Skeletal muscle tissue (tissue), 3 donors: ENCODE measurements at regions not wholly inside any gene's neighbourhood (a gene's known extent, or its start where the extent isn't known, plus 50 kb on each side); places are given as distances from the start of the nearest gene placed in this dataset.
"Not testable (repeated sequence)": the region's sequence is repeated elsewhere in the genome, so short reads cannot be mapped to it uniquely, and the experiment has no call there.

Experiments used
- H3K27ac ChIP-seq: one replicate; pipeline ENCODE4 v1.7.0; 2013; ENCODE audit warnings: mild to moderate bottlenecking, low read depth, low read length, inconsistent platforms
- H3K27me3 ChIP-seq, 3 donors: one replicate each; pipeline ENCODE4 v1.7.0; 2013; ENCODE audit warnings: low read length in 3 of 3; ENCODE audit not compliant: control insufficient read depth in 3 of 3, insufficient read depth in 3 of 3
- H3K36me3 ChIP-seq, 3 donors: one replicate each; pipeline ENCODE4 v1.7.0; 2013; ENCODE audit warnings: low read length in 3 of 3; ENCODE audit not compliant: control insufficient read depth in 3 of 3, insufficient read depth in 3 of 3
- H3K4me1 ChIP-seq, 3 donors: one replicate each; pipeline ENCODE4 v1.7.0; 2013; ENCODE audit warnings: low read length in 3 of 3, mild to moderate bottlenecking in 3 of 3; ENCODE audit not compliant: control insufficient read depth in 3 of 3, insufficient read depth in 3 of 3
- H3K4me3 ChIP-seq, 3 donors: one replicate each; pipeline ENCODE4 v1.7.0; 2013; ENCODE audit warnings: low read length in 3 of 3
- H3K9ac ChIP-seq, 3 donors: one replicate each; pipeline ENCODE4 v1.7.0; 2013; ENCODE audit warnings: low read length in 3 of 3, mild to moderate bottlenecking in 3 of 3, moderate library complexity in 2 of 3, low read depth in 1 of 3
- H3K9me3 ChIP-seq, 3 donors: one replicate each; pipeline ENCODE4 v1.7.0; 2013; ENCODE audit warnings: low read length in 3 of 3; ENCODE audit not compliant: control insufficient read depth in 3 of 3
- donor health status: Osteomylitis.

DNA sequence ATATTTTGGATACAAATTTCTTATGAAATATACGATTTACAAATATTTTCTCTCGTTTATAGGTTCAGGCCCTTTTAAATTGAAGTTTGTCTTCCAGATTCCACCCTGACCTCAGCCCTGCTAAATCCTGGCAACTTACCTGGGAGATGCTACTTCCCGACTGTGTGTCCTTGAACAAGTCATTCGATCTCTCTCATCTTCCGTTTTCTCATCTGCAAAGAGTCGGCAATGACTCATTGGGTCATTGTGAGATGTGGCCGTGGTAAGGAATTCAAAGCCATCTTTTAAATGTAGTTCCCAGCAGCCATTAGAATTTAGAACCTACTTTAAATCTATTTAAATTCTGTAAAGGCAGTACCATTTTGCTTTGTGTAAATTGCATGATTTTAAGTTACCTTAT, 72.5 kb downstream of the LHX2 start:
- Histone ChIP-seq H3K27ac (no peak overlapping the region), H3K36me3 (no peaks in the 10 kb centered on the region)

DNA sequence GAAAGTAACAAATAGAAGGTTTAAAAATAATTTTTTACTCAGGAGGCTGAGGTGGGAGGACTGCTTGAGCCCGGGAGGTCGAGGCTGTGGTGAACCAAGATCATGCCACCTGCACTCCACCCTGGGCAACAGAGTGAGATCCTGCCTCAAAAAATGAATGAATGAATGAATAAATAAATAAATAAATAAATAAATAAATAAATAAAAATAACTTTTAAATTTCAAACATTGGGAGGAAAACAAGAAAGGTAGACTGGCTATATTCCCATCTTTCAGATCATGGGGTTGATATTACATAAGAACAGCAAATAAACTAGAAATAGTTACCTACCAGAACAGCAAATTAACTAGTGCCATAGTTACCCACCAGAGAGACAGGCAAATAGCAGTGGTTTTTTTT, 75.7 kb downstream of the LHX2 start:
- H3K27me3 ChIP-seq: peaks cover 0 to 4% (median 0%) of the 10 kb centered on the region in 3 donors
- H3K36me3 ChIP-seq: no peaks in the 10 kb centered on the region
- no peaks in the 10 kb centered on the region for H3K9me3 ChIP-seq
- no peak overlapping the region for H3K9ac ChIP-seq
- H3K4me3 ChIP-seq: no peak overlapping the region
- H3K4me1 ChIP-seq: peaks cover 0 to 7% (median 2%) of the 10 kb centered on the region in 3 donors
- H3K27ac ChIP-seq: no peak overlapping the region

More for the DNA sequence above, 72.5 kb downstream of the LHX2 start:
- Histone ChIP-seq H3K4me1 (peaks cover 3 to 13% (median 7%) of the 10 kb centered on the region in 3 donors), H3K27me3 (peaks cover 0 to 4% (median 0%) of the 10 kb centered on the region in 3 donors), H3K9me3 (no peaks in the 10 kb centered on the region), H3K4me3 (no peak overlapping the region), H3K9ac (no peak overlapping the region)

DNA sequence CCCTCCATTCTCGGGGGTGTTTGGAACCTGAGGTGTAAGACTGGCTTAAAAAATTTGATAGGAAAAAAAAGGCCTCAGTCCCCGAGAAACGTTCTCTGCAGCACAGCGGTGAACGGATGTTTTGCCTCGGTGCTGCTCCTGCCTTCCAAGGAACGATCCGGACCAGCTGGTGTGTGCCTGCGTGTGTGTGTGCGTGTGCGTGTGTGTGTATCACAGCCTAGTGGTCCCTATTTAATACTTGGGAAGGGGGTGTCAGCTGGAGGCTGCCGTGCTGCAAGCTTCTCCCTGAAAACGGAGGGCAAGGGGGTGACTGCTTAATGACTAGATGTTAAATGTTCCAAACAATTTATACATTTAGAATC, 76.9 kb downstream of the LHX2 start:
- Histone ChIP-seq H3K9me3 (no peaks in the 10 kb centered on the region), H3K9ac (peak overlapping the region in 2 of 3 donors; percentile 8 to 23), H3K27me3 (peaks cover 0 to 4% (median 0%) of the 10 kb centered on the region in 3 donors), H3K36me3 (no peaks in the 10 kb centered on the region), H3K4me3 (peak overlapping the region in 1 of 3 donors; percentile 40), H3K27ac (no peak overlapping the region), H3K4me1 (peaks cover 0 to 7% (median 2%) of the 10 kb centered on the region in 3 donors)

DNA sequence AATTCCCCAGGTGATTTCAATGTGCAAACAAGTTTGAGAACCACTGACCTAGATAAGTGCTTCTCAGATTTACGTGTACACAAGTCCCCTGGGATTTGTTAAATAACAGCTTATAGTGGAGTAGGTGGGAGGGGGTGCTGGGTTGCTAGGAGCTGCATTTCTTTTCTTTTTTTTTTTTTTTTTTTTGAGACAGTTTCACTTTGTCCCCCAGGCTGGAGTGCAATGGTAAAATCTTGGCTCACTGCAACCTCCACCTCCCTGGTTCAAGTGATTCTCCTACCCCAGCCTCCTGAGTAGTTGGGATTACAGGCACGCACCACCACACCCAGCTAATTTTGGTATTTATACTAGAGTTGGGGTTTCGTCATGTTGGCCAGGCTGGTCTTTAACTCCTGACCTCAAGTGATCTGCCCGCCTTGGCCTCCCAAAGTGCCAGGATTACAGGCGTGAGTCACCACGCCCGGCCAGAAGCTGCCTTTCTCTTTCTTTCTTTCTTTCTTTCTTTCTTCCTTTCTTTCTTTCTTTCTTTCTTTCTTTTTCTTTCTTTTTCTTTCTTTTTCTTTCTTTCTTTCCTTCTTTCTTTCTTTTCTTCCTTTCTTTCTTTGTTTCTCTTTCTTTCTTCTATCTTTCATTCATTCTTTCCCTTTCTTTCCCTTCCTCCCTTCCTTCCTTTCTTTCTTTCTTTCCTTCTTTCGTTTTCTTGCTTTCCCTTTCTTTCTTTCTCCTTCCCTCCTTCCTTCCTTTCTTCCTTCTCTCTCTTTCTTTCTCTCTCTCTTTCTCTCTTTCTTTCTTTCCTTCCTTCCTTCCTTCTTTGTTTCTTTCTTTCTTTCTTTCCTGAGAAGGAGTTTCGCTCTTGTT, 78.3 kb downstream of the LHX2 start:
- H3K27ac ChIP-seq, H3K9me3 ChIP-seq, H3K27me3 ChIP-seq, H3K4me3 ChIP-seq, H3K4me1 ChIP-seq, H3K9ac ChIP-seq, H3K36me3 ChIP-seq: not testable (repeated sequence)

DNA sequence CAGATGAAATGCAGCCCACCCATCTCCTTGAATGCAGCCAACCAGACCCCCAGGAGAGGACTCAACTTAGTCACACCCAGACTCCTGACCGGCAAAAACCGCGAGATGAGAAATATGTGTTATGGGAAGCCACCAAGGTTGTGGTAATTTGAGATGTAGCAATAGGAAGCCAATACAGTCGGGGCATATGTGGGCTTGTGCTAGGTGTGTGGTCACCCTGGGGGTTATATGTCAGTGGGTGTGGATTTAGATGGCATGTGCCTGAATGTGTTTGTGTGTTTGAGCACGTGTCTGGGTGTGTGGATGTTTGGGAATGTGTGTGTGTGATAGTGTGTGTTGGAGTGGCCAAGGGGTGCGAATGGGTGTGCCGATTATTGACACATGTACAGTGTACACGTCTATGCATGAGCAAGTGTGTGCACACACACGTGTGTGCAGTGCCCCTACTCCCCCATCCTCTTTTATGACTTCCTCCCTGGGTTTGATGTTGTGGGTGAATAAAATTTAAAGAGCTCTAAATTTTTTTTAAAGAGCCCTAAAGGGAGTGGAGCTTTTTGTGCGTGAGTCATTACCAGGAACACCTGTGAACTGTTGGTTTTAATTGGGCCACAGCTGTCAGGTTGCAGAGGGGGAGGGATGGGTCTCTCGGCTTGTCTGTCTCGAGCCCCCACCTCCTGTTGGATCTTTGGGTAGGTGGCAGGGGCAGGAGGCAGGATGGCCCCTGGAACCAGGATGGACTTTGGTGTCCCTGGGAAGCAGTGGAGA, 86.8 kb downstream of the LHX2 start:
- Histone ChIP-seq H3K9me3 (no peaks in the 10 kb centered on the region), H3K36me3 (no peaks in the 10 kb centered on the region), H3K27ac (no peak overlapping the region), H3K9ac (no peak overlapping the region), H3K4me1 (no peaks in the 10 kb centered on the region), H3K27me3 (peaks cover 9 to 22% (median 16%) of the 10 kb centered on the region in 3 donors), H3K4me3 (no peak overlapping the region)

DNA sequence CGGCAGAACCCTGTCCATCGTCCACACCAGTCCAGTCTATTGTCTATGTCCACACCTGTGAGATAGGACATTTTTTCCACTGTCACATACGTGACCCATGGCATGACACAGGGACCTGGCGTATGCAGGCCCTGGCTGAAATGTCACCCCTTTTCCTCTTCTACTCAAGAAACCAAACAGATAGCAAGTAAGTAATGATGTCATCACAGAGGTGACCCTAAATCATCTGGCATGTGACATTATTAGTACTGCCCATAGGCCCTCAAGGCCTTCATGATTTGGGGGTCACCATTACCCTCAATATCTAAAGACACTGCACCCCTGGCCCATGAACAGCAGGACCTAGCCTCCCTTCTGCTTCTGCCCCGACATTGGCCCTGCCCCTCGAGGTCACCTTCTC, 88.3 kb downstream of the LHX2 start:
- Histone ChIP-seq H3K36me3 (no peaks in the 10 kb centered on the region), H3K4me3 (no peak overlapping the region), H3K9ac (no peak overlapping the region), H3K4me1 (no peaks in the 10 kb centered on the region), H3K27ac (no peak overlapping the region), H3K9me3 (no peaks in the 10 kb centered on the region), H3K27me3 (peaks cover 9 to 22% (median 16%) of the 10 kb centered on the region in 3 donors)

DNA sequence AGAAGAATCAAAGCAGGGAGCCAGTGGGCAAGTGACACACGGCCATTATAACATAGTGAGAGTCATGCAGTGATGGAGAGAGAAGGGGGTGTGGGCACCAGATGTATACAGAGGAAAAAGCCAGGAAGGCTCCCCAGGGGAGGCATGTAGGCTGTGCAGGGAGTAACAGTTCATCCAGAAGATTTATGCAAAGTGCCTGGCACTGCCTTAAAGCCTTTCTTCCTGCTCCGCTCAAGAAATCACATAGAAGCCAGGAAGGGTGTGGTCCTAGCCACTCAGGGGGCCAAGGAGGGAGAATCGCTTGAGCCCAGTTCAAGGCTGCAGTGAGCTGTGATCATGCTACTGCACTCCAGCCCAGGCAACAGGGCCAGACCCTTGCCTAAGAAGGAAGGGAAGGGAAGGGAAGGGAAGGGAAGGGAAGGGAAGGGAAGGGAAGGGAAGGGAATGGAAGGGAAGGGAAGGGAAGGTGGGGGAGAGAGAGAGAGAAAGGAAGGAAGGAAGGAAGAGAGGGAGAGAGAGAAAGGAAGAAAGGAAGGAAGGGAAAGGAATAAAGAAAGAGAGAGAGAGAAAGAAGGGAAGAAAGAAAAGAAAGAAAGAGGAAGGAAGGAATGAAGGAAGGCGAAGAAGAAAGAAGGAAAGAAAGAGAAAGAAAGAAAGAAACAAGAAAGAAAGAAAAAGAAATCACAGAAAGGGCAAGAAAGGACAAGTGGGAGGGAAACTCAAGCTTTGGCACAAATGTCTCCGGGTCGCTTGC, 89.8 kb downstream of the LHX2 start:
- no peak overlapping the region for H3K27ac ChIP-seq
- no peak overlapping the region for H3K4me3 ChIP-seq
- H3K9ac ChIP-seq: no peak overlapping the region
- H3K27me3 ChIP-seq: peaks cover 9 to 31% (median 20%) of the 10 kb centered on the region in 3 donors
- H3K4me1 ChIP-seq: no peaks in the 10 kb centered on the region
- no peaks in the 10 kb centered on the region for H3K9me3 ChIP-seq
- H3K36me3 ChIP-seq: no peaks in the 10 kb centered on the region

DNA sequence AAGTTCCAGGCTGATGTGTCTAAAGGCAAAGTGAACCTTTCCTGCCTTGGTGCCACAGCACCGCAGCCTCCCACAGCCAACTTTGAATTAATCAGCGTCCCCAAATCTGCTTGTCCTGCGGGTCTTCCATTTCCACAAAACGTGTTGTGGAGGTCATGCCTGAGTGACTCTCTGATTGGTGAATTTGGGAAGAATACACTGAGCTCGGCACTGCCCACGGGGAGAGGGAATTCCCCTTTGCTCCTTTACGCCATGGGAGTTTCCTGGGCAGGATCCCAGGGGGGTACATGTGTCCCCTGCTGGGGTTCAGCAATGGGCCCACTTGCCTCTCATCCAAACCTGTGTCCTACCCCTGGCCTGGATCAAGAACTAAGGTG, 90.4 kb downstream of the LHX2 start:
- H3K9me3 ChIP-seq: no peaks in the 10 kb centered on the region
- H3K4me1 ChIP-seq: no peaks in the 10 kb centered on the region
- peaks cover 9 to 33% (median 20%) of the 10 kb centered on the region in 3 donors for H3K27me3 ChIP-seq
- H3K36me3 ChIP-seq: no peaks in the 10 kb centered on the region
- H3K9ac ChIP-seq: no peak overlapping the region
- H3K27ac ChIP-seq: no peak overlapping the region
- no peak overlapping the region for H3K4me3 ChIP-seq

DNA sequence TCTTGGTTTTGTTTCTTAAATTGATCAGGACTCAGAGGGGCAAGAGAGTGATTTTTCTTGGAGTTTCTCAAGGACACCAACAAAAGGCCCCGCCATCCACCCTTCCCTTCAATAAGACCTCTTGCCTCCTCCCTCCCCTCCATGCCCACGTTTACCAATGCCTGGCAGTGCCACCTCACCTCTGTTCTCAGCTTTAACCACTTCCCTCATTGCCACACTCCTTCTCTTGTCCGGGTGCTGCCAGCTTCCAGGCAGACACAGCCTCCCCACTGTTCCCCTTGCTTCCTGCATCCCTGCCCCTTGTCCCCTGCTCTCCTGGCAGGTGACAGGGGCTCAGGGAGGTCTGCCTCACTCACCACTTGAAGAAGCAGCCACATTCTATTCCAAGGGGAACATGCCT, 90.8 kb downstream of the LHX2 start:
- no peak overlapping the region for H3K27ac ChIP-seq
- no peak overlapping the region for H3K9ac ChIP-seq
- peaks cover 9 to 35% (median 24%) of the 10 kb centered on the region in 3 donors for H3K27me3 ChIP-seq
- H3K36me3 ChIP-seq: no peaks in the 10 kb centered on the region
- no peak overlapping the region for H3K4me3 ChIP-seq
- H3K9me3 ChIP-seq: no peaks in the 10 kb centered on the region
- no peaks in the 10 kb centered on the region for H3K4me1 ChIP-seq
